Hematopoietic multipotent progenitor cell treated with erythropoietin and hydrocortisone succinate and interleukin-3 and kit ligand, for 4 days (in vitro differentiated cells): ENCODE measurements at regions not wholly inside any gene's neighbourhood (a gene's known extent, or its start where the extent isn't known, plus 50 kb on each side); places are given as distances from the start of the nearest gene placed in this dataset.
"Not testable (repeated sequence)": the region's sequence is repeated elsewhere in the genome, so short reads cannot be mapped to it uniquely, and the experiment has no call there.

Experiments
- DNase-seq: peaks from one replicate; pipeline ENCODE4 v3.0.0-alpha.2; 2015

- DNase-seq, result no peak
Measured at GRCh38 chr6:126682440-126682839, 342.5 kb downstream of the CENPW start.

- no peak for DNase-seq
Measured at GRCh38 chr6:126685182-126685581, 345.3 kb downstream of the CENPW start.

- DNase-seq, result no peak
Measured at GRCh38 chr6:126696921-126697693, 357.2 kb downstream of the CENPW start.

GRCh38 chr6:126698732-126699240 lies 358.9 kb downstream of the CENPW start:
- no peak for DNase-seq

GRCh38 chr6:126701676-126702560 lies 362.0 kb downstream of the CENPW start:
- DNase-seq, result no peak

GRCh38 chr6:126716032-126716431 lies 376.1 kb downstream of the CENPW start:
- no peak for DNase-seq

GRCh38 chr6:126716826-126717509 lies 377.1 kb downstream of the CENPW start:
- no peak for DNase-seq

- DNase-seq, result no peak
Measured at GRCh38 chr6:126718600-126719327, 378.8 kb downstream of the CENPW start.

- DNase-seq, result no peak
Measured at GRCh38 chr6:126720304-126720703, 380.4 kb downstream of the CENPW start.

- no peak for DNase-seq
Measured at GRCh38 chr6:126721581-126722160, 381.8 kb downstream of the CENPW start.

GRCh38 chr6:126722411-126722810 lies 382.5 kb downstream of the CENPW start:
- DNase-seq, result no peak

- DNase-seq, result no peak
Measured at GRCh38 chr6:126723541-126724170, 383.7 kb downstream of the CENPW start.

GRCh38 chr6:126724821-126725220 lies 384.9 kb downstream of the CENPW start:
- no peak for DNase-seq

- DNase-seq, result not testable (repeated sequence)
Measured at GRCh38 chr6:126726454-126726853, 386.5 kb downstream of the CENPW start.

GRCh38 chr6:126738146-126738545 lies 380.3 kb upstream of the RSPO3 start:
- DNase-seq, result no peak

GRCh38 chr6:126738641-126739040 lies 379.8 kb upstream of the RSPO3 start:
- no peak for DNase-seq

GRCh38 chr6:126743076-126743475 lies 375.4 kb upstream of the RSPO3 start:
- DNase-seq, result no peak

GRCh38 chr6:126747728-126748540 lies 370.5 kb upstream of the RSPO3 start:
- no peak for DNase-seq

GRCh38 chr6:126753606-126754005 lies 364.9 kb upstream of the RSPO3 start:
- no peak for DNase-seq

- DNase-seq, result no peak
Measured at GRCh38 chr6:126761854-126762253, 356.6 kb upstream of the RSPO3 start.

- DNase-seq, result no peak
Measured at GRCh38 chr6:126764104-126764503, 354.4 kb upstream of the RSPO3 start.
